RWPE2 (cell line): ENCODE measurements at regions not wholly inside any gene's neighbourhood (a gene's known extent, or its start where the extent isn't known, plus 50 kb on each side); places are given as distances from the start of the nearest gene placed in this dataset.

Experiments
- ATAC-seq: fragments of 200-7000 bp; cut with Tn5 transposase; 3 replicates; pipeline ENCODE4 v1.9.1; 2021; ENCODE audit warnings: low read depth
- DNase-seq: peaks from one replicate; pipeline ENCODE4 v3.0.0-alpha.2; 2020; ENCODE audit warnings: low spot score
- H3K27ac ChIP-seq: fragments of 450-650 bp; 2 replicates; pipeline ENCODE4 v1.5.1; 2017; ENCODE audit warnings: mild to moderate bottlenecking; ENCODE audit not compliant: poor library complexity, severe bottlenecking
- H3K27me3 ChIP-seq: fragments of 250-450 bp; sonication (Bioruptor Pico); 2 replicates; pipeline ENCODE4 v1.5.1; 2021; ENCODE audit warnings: mild to moderate bottlenecking, moderate library complexity; ENCODE audit not compliant: insufficient read depth, poor library complexity, severe bottlenecking
- H3K36me3 ChIP-seq: fragments of 250-450 bp; sonication (Bioruptor Pico); 2 replicates; pipeline ENCODE4 v1.5.1; 2020; ENCODE audit warnings: low read depth, mild to moderate bottlenecking, moderate library complexity
- H3K4me1 ChIP-seq: fragments of 250-450 bp; sonication (Bioruptor Pico); 2 replicates; pipeline ENCODE4 v1.5.1; 2021; ENCODE audit warnings: mild to moderate bottlenecking, moderate library complexity; ENCODE audit not compliant: insufficient read depth, poor library complexity, severe bottlenecking
- H3K4me3 ChIP-seq: fragments of 250-450 bp; sonication (Bioruptor Pico); 2 replicates; pipeline ENCODE4 v1.5.1; 2021; ENCODE audit warnings: mild to moderate bottlenecking, moderate library complexity; ENCODE audit not compliant: severe bottlenecking
- H3K9me3 ChIP-seq: fragments of 250-450 bp; sonication (Bioruptor Pico); 2 replicates; pipeline ENCODE4 v1.5.1; 2021; ENCODE audit warnings: mild to moderate bottlenecking, moderate library complexity; ENCODE audit not compliant: severe bottlenecking
- TF ChIP-seq, protein P1 (sequence below): fragments of 450-650 bp; IDR thresholded peaks from one replicate; pipeline ENCODE4 v1.5.1; 2017; ENCODE audit warnings: mild to moderate bottlenecking, moderate library complexity; ENCODE audit not compliant: poor library complexity, severe bottlenecking

DNA sequence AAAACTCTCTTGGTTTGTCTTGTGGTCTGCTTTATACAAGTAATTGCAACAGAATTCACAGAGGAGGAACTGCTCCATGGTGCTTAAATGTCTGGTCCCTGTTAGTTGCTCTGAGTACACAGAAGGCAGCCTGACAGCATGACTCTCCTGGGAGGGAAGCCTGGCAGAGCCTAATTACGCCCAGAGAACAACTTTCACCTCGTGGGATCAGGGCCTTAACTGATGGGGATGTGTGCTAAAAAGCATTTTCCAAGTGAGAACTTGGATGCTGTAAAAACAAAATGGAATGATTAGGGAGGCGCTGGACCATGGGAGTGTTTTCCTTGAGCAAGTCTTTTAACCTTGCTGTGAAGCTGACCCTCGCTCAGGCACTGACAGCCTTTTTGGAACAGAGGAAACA is 154.0 kb upstream of the TENM4 start:
- Histone ChIP-seq H3K27me3 (no peaks in the 10 kb centered on the region), H3K36me3 (no peaks in the 10 kb centered on the region), H3K4me3 (no peak overlapping the region), H3K27ac (no peak overlapping the region), H3K4me1 (no peaks in the 10 kb centered on the region), H3K9me3 (no peaks in the 10 kb centered on the region)
- no peak for ATAC-seq
- TF ChIP-seq, protein P1, sequence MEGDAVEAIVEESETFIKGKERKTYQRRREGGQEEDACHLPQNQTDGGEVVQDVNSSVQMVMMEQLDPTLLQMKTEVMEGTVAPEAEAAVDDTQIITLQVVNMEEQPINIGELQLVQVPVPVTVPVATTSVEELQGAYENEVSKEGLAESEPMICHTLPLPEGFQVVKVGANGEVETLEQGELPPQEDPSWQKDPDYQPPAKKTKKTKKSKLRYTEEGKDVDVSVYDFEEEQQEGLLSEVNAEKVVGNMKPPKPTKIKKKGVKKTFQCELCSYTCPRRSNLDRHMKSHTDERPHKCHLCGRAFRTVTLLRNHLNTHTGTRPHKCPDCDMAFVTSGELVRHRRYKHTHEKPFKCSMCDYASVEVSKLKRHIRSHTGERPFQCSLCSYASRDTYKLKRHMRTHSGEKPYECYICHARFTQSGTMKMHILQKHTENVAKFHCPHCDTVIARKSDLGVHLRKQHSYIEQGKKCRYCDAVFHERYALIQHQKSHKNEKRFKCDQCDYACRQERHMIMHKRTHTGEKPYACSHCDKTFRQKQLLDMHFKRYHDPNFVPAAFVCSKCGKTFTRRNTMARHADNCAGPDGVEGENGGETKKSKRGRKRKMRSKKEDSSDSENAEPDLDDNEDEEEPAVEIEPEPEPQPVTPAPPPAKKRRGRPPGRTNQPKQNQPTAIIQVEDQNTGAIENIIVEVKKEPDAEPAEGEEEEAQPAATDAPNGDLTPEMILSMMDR: no peak
- no peak for DNase-seq

DNA sequence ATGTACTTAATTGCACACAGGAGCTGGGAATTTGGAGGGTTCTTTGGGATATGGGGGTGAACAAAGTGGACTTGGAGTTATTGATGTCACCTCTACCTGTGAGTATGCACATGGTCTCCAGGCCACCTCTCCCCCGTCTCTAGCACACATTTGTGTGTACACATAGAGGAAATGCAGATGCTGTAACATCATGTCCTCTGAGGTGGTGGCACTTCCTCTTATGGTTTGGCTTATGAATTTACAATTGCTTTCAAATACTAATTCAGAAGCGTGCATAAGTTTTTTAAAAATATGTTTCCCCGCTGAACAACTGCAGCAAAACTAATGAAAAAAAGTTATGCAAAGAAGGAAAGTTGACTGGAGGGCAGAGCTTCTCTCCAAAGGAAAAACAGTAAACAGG is 152.0 kb upstream of the TENM4 start:
- Histone ChIP-seq H3K4me3 (no peak overlapping the region), H3K9me3 (no peaks in the 10 kb centered on the region), H3K36me3 (no peaks in the 10 kb centered on the region), H3K27ac (no peak overlapping the region), H3K27me3 (no peaks in the 10 kb centered on the region), H3K4me1 (no peaks in the 10 kb centered on the region)
- TF ChIP-seq, protein P1: no peak
- DNase-seq (no peak), ATAC-seq (no peak)

DNA sequence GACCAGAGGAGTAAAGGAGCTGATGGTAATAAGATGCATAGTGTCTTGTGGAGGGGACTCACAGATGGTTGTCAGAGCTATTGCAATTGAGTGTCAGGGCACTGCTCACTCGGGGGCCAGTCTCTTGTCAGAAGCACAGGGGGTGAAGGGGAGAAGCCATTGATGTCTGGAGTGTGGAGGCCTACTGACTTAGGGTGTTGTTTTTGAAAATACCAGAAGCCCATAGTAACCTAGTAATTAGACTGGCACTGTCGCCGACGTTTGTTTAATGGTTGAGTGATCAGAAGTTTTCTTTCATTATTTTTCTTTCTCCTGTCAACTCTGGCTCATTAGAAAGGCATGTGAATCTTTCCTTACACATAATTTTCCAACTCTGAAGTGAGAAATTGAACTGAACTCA is 151.6 kb upstream of the TENM4 start:
- TF ChIP-seq, protein P1: no peak
- no peaks in the 10 kb centered on the region for H3K4me1 ChIP-seq

DNA sequence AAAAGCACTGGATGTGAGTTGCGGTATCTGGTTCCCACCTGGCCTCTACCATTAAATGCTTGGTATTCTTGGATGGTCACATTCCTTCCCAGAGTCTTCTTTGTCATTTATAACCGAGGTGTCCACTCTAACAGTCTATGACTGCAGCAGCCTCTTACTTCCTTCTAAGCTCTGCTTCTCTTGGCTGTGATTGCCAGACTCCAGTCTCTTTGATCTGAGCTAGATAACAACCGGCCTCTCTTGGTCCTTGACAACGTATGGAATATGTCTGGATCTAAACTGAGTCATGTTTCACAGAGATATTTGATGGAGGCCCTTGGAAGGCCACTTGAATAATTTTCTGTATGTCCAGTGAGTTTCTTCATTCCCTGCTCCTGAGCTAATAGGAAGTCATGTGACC is 141.6 kb upstream of the TENM4 start:
- DNase-seq (no peak), ATAC-seq (no peak)
- H3K27me3 ChIP-seq: no peaks in the 10 kb centered on the region
- H3K27ac ChIP-seq: no peak overlapping the region
- H3K9me3 ChIP-seq: no peaks in the 10 kb centered on the region
- no peaks in the 10 kb centered on the region for H3K4me1 ChIP-seq
- TF ChIP-seq, protein P1: no peak
- no peaks in the 10 kb centered on the region for H3K36me3 ChIP-seq
- H3K4me3 ChIP-seq: no peak overlapping the region

More for the DNA sequence above, 151.6 kb upstream of the TENM4 start:
- no peaks in the 10 kb centered on the region for H3K36me3 ChIP-seq
- no peaks in the 10 kb centered on the region for H3K27me3 ChIP-seq
- DNase-seq (no peak), ATAC-seq (no peak)
- no peak overlapping the region for H3K27ac ChIP-seq
- no peak overlapping the region for H3K4me3 ChIP-seq
- H3K9me3 ChIP-seq: no peaks in the 10 kb centered on the region

DNA sequence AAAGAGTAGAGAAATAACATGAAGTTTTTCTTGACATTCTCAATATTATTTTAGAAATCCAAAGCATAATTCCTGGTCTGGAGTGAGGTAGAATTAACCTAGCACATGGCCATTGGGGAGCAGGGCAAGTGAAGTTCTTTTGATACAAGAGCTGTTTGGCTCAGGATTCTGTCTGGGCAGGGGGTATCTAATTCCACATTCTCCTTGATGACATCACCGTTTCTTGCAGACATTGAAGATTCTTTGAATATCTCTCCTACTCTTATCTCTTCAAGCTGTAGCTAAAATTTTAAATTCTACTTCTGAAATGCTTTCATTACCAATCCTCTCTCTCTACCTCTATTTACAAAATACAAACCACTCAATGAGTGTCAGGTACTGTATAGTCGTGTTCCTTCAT is 138.2 kb upstream of the TENM4 start:
- DNase-seq: no peak

More for the DNA sequence above, 138.2 kb upstream of the TENM4 start:
- Histone ChIP-seq H3K4me1 (no peaks in the 10 kb centered on the region), H3K4me3 (no peak overlapping the region), H3K36me3 (no peaks in the 10 kb centered on the region), H3K27me3 (no peaks in the 10 kb centered on the region), H3K9me3 (no peaks in the 10 kb centered on the region), H3K27ac (no peak overlapping the region)
- no peak for ATAC-seq
- TF ChIP-seq, protein P1: no peak
